ENCODE measurements at regions not wholly inside any gene's neighbourhood (a gene's known extent, or its start where the extent isn't known, plus 50 kb on each side); places are given as distances from the start of the nearest gene placed in this dataset.

GRCh38 chr2:120981443-120981842 lies 245.8 kb downstream of the GLI2 start:
- H3K9me3 ChIP-seq (ENCODE audit: severe bottlenecking) = no peaks in the 10 kb centered on the region
- no peak overlapping the region for H3K27ac ChIP-seq
- no peak for DNase-seq
- H3K4me3 ChIP-seq (ENCODE audit: low read depth, low read length) = no peak overlapping the region
- H3K27me3 ChIP-seq (ENCODE audit: insufficient read depth, low read depth, severe bottlenecking) = no peaks in the 10 kb centered on the region
- H3K36me3 ChIP-seq = no peaks in the 10 kb centered on the region
- TF ChIP-seq CTCF (IDR thresholded peaks at IDR 0.05; ENCODE audit: low read depth, low read length) = no peak

GRCh38 chr2:120982598-120982997 lies 246.9 kb downstream of the GLI2 start:
- no peak overlapping the region for H3K27ac ChIP-seq
- no peak for TF ChIP-seq CTCF (IDR thresholded peaks at IDR 0.05; ENCODE audit: low read depth, low read length)
- H3K27me3 ChIP-seq (ENCODE audit: insufficient read depth, low read depth, severe bottlenecking) = no peaks in the 10 kb centered on the region
- DNase-seq = no peak
- H3K36me3 ChIP-seq = no peaks in the 10 kb centered on the region
- no peak overlapping the region for H3K4me3 ChIP-seq (ENCODE audit: low read depth, low read length)
- H3K9me3 ChIP-seq (ENCODE audit: severe bottlenecking) = no peaks in the 10 kb centered on the region

GRCh38 chr2:120983344-120983743 lies 247.7 kb downstream of the GLI2 start:
- DNase-seq = no peak
- Histone ChIP-seq H3K27me3 (ENCODE audit: insufficient read depth, low read depth, severe bottlenecking) (no peaks in the 10 kb centered on the region), H3K9me3 (ENCODE audit: severe bottlenecking) (no peaks in the 10 kb centered on the region), H3K27ac (no peak overlapping the region), H3K4me3 (ENCODE audit: low read depth, low read length) (no peak overlapping the region), H3K36me3 (no peaks in the 10 kb centered on the region)
- no peak for TF ChIP-seq CTCF (IDR thresholded peaks at IDR 0.05; ENCODE audit: low read depth, low read length)

- 0 out of 2 replicates have a peak, but pooled peaks have one; percentile 6 for TF ChIP-seq CTCF (IDR thresholded peaks at IDR 0.05; ENCODE audit: low read depth, low read length)
Measured at GRCh38 chr2:120984046-120984445, 248.4 kb downstream of the GLI2 start.

GRCh38 chr2:120984452-120985173 lies 248.9 kb downstream of the GLI2 start:
- TF ChIP-seq CTCF (IDR thresholded peaks at IDR 0.05; ENCODE audit: low read depth, low read length) = no peak
- Histone ChIP-seq H3K36me3 (no peaks in the 10 kb centered on the region), H3K27me3 (ENCODE audit: insufficient read depth, low read depth, severe bottlenecking) (no peaks in the 10 kb centered on the region)

More at GRCh38 chr2:120984046-120984445, 248.4 kb downstream of the GLI2 start:
- H3K27ac ChIP-seq = no peak overlapping the region
- no peaks in the 10 kb centered on the region for H3K27me3 ChIP-seq (ENCODE audit: insufficient read depth, low read depth, severe bottlenecking)
- no peak overlapping the region for H3K4me3 ChIP-seq (ENCODE audit: low read depth, low read length)
- no peaks in the 10 kb centered on the region for H3K36me3 ChIP-seq
- H3K9me3 ChIP-seq (ENCODE audit: severe bottlenecking) = no peaks in the 10 kb centered on the region
- no peak for DNase-seq

More at GRCh38 chr2:120984452-120985173, 248.9 kb downstream of the GLI2 start:
- Histone ChIP-seq H3K9me3 (ENCODE audit: severe bottlenecking) (no peaks in the 10 kb centered on the region), H3K4me3 (ENCODE audit: low read depth, low read length) (no peak overlapping the region), H3K27ac (no peak overlapping the region)
- no peak for DNase-seq
